Ascending aorta (tissue), 2 donors: ENCODE measurements at regions not wholly inside any gene's neighbourhood (a gene's known extent, or its start where the extent isn't known, plus 50 kb on each side); places are given as distances from the start of the nearest gene placed in this dataset.

Experiments used
- DNase-seq, 2 donors: peaks; one replicate each; pipeline ENCODE4 v3.0.0-alpha.2; 2019; ENCODE audit warnings: low spot score in 2 of 2
- H3K27ac ChIP-seq, 2 donors: fragments of 200-600 bp; sonication (generic); one replicate each; pipeline ENCODE4 v1.5.1; 2016 to 2017; ENCODE audit warnings: mild to moderate bottlenecking in 1 of 2
- H3K27me3 ChIP-seq: fragments of 200-600 bp; sonication (generic); one replicate; pipeline ENCODE4 v1.5.1; 2017
- H3K36me3 ChIP-seq, 2 donors: fragments of 200-600 bp; sonication (generic); one replicate each; pipeline ENCODE4 v1.5.1; 2016
- H3K4me1 ChIP-seq, 2 donors: fragments of 200-600 bp; sonication (generic); one replicate each; pipeline ENCODE4 v1.5.1; 2016 to 2017; ENCODE audit warnings: mild to moderate bottlenecking in 1 of 2
- H3K4me3 ChIP-seq, 2 donors: fragments of 200-600 bp; sonication (generic); one replicate each; pipeline ENCODE4 v1.5.1; 2016 to 2017; ENCODE audit warnings: mild to moderate bottlenecking in 1 of 2
- H3K9me3 ChIP-seq, 2 donors: fragments of 200-600 bp; sonication (generic); one replicate each; pipeline ENCODE4 v1.5.1; 2016
- intact Hi-C: fragments of 100-400 bp; cut with DNase I; formaldehyde crosslinking; loops from one replicate; pipeline ENCODE4 v1.15.1; 2023
- TF ChIP-seq, protein P1 (sequence below), 3 experiments: fragments of 200-600 bp in 2 of 3; fragments of 450-650 bp in 1 of 3; sonication (generic) in 2 of 3; IDR thresholded peaks; one replicate each; pipeline ENCODE4 v1.5.1; 2016 to 2019; ENCODE audit warnings: antibody characterized with exemption in 3 of 3, mild to moderate bottlenecking in 1 of 3, moderate library complexity in 1 of 3

DNA sequence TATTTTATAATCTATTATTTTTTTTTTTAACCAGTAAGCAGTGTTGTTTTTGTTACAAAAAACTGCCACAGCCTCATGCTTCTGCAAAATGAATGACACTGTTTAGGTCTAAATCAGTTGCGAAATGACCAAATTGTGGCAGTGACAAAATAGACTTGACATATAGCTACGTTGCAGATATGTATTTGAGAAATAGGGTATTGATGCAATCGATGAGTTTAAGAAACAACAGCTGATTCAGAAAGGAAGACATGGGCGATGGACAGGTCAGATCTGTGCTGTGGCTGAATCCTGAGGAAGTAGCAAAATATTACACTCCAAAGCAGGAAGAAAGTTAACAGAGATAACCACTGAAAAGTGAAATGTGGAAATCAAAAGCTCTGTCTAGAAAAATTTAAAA is 89.0 kb upstream of the STEAP4 start:
- Histone ChIP-seq H3K27me3 (no peaks in the 10 kb centered on the region), H3K36me3 (no peaks in the 10 kb centered on the region), H3K9me3 (no peaks in the 10 kb centered on the region), H3K27ac (no peak overlapping the region), H3K4me1 (no peaks in the 10 kb centered on the region), H3K4me3 (no peak overlapping the region)
- TF ChIP-seq, protein P1, sequence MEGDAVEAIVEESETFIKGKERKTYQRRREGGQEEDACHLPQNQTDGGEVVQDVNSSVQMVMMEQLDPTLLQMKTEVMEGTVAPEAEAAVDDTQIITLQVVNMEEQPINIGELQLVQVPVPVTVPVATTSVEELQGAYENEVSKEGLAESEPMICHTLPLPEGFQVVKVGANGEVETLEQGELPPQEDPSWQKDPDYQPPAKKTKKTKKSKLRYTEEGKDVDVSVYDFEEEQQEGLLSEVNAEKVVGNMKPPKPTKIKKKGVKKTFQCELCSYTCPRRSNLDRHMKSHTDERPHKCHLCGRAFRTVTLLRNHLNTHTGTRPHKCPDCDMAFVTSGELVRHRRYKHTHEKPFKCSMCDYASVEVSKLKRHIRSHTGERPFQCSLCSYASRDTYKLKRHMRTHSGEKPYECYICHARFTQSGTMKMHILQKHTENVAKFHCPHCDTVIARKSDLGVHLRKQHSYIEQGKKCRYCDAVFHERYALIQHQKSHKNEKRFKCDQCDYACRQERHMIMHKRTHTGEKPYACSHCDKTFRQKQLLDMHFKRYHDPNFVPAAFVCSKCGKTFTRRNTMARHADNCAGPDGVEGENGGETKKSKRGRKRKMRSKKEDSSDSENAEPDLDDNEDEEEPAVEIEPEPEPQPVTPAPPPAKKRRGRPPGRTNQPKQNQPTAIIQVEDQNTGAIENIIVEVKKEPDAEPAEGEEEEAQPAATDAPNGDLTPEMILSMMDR (IDR thresholded peaks at IDR 0.05), result no peak
- intact Hi-C loops, result no loop called here
- no peak for DNase-seq

DNA sequence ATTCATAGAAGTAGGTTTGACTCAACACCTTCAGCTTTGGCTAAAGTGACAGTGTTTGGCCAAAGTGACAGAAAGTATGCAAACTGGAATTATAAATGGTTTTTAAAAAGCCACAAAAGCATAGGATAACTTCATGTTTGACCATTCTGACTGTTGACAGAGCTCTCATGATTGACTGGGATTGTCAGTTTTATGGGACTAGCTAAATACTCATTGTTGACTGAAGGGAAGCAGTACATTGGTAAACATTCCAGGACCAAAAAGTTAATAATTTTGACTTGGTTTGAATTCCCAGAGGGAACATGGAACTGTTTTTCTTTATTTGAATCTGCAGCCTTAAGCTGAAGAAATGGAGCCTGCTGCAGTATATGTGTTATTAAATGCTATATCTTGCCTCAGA is 84.6 kb upstream of the STEAP4 start:
- Histone ChIP-seq H3K4me3 (no peak overlapping the region), H3K27me3 (no peaks in the 10 kb centered on the region), H3K36me3 (no peaks in the 10 kb centered on the region), H3K27ac (no peak overlapping the region), H3K9me3 (no peaks in the 10 kb centered on the region), H3K4me1 (no peaks in the 10 kb centered on the region)
- no peak for DNase-seq
- TF ChIP-seq, protein P1 (IDR thresholded peaks at IDR 0.05), result no peak
- intact Hi-C loops, result no loop called here

DNA sequence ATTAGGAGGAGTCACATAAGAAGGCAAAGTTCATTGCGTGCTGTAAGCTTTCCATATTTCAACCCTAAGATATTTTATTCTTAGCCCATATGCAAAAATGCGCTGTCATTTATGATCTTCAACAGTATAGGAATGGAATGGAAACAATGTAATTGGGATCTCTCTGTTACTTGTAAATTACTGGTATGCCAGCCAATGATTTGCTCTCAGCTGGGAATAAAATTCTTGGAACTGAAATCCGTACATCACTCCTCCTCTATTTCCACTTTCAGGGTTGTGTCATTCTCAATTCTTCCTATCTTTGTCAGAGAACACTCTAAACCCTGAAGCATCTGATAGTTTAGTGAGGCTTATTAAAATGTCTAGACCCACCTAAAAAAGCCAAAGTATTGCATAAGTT is 80.7 kb upstream of the STEAP4 start:
- Histone ChIP-seq H3K4me3 (no peak overlapping the region), H3K27ac (no peak overlapping the region), H3K36me3 (no peaks in the 10 kb centered on the region), H3K9me3 (no peaks in the 10 kb centered on the region), H3K4me1 (no peaks in the 10 kb centered on the region), H3K27me3 (no peaks in the 10 kb centered on the region)
- TF ChIP-seq, protein P1 (IDR thresholded peaks at IDR 0.05), result no peak
- no peak for DNase-seq
- intact Hi-C loops, result no loop called here

DNA sequence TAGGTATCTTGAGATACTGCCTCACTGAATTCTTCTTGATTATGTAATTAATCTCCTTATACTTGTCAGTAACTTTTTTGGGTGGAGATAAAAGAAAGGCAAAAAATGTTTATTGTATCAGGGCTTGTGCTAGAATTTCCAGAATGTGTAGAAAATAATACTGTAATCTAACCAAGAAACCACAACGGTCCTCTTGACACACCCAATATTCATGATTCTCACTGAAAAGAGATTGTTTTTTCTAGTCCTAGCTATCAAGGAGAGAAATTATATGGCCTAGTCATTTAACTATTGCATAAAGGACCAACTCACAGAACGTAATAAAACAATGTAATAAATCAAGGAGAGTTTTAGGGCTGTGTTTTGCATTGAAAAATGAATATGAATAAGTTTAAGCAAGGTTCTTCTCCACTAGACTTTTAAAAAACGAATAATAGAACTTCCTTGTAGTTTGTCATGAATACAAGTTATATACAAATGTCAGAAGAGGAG is 80.0 kb upstream of the STEAP4 start:
- intact Hi-C loops, result no loop called here

DNA sequence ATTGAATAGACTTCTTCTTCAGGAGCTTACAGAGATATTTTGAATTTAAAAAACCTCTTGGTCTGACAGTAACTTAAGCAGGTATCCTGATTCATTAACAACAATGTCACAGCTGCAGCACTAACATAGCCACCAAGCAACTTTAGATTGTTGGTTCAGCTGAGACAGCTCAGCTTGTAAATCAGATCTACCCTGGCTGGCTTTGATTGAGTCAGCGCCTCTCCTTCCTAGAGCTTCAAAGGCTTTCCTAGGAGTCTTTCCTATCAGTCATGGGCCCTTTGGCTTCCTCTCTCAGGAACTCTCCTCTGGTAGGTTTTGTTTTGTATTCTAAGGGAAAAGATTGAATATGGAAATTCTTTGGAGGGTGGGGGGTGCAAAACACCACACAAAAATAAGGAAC is 70.7 kb upstream of the STEAP4 start:
- no peak for DNase-seq
- intact Hi-C loops, result no loop called here
- TF ChIP-seq, protein P1 (IDR thresholded peaks at IDR 0.05), result no peak
- Histone ChIP-seq H3K9me3 (no peaks in the 10 kb centered on the region), H3K4me1 (no peaks in the 10 kb centered on the region), H3K27ac (no peak overlapping the region), H3K4me3 (no peak overlapping the region), H3K27me3 (no peaks in the 10 kb centered on the region), H3K36me3 (no peaks in the 10 kb centered on the region)

More for the DNA sequence above, 80.0 kb upstream of the STEAP4 start:
- no peaks in the 10 kb centered on the region for H3K4me1 ChIP-seq
- no peak for DNase-seq
- no peak overlapping the region for H3K27ac ChIP-seq
- no peak overlapping the region for H3K4me3 ChIP-seq
- H3K27me3 ChIP-seq, result no peaks in the 10 kb centered on the region
- H3K36me3 ChIP-seq, result no peaks in the 10 kb centered on the region
- TF ChIP-seq, protein P1 (IDR thresholded peaks at IDR 0.05), result no peak
- H3K9me3 ChIP-seq, result no peaks in the 10 kb centered on the region

DNA sequence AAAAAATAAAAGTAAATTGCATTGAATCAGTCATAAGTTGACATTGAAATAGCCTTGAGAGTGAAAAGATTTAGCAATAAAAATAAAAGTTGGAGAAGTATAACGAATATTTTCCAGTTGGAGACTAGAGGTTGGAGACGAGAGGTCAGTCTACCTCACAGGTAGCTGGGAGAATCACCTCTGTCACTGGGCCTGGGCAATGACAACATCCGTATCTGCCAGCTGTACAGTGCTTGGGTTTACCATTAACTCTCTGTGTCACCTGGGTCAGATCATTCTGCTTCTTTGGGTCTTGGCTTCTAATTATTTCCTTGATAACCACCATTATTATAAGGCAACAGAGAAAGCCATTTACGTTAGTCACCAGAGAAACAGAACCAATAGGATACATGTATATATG is 62.0 kb upstream of the STEAP4 start:
- DNase-seq, result no peak
- Histone ChIP-seq H3K27me3 (no peaks in the 10 kb centered on the region), H3K4me1 (no peaks in the 10 kb centered on the region), H3K9me3 (no peaks in the 10 kb centered on the region), H3K27ac (no peak overlapping the region), H3K4me3 (no peak overlapping the region), H3K36me3 (no peaks in the 10 kb centered on the region)
- TF ChIP-seq, protein P1 (IDR thresholded peaks at IDR 0.05), result no peak
- intact Hi-C loops, result no loop called here
